Astrocyte of the spinal cord (primary cell): ENCODE measurements at regions not wholly inside any gene's neighbourhood (a gene's known extent, or its start where the extent isn't known, plus 50 kb on each side); places are given as distances from the start of the nearest gene placed in this dataset.

ENCODE experiments used
- DNase-seq: peaks from one replicate; pipeline ENCODE4 v3.0.0; 2011; ENCODE audit warnings: low read depth, low spot score
- H3K4me3 ChIP-seq: 2 replicates; pipeline ENCODE4 v1.5.1; 2011; ENCODE audit warnings: low read depth, mild to moderate bottlenecking, low read length, moderate library complexity
- CTCF ChIP-seq: IDR thresholded peaks from 2 replicates; pipeline ENCODE4 v1.5.1; 2012; ENCODE audit warnings: low read depth, mild to moderate bottlenecking, low read length, inconsistent platforms
- in situ Hi-C: cut with HindIII; loops from 2 replicates; pipeline ENCODE4 v1.10.0; 2017; ENCODE audit warnings: low sequenced_read_pairs

GRCh38 chr12:107955966-107956643 is 173.0 kb upstream of the WSCD2 start:
- TF ChIP-seq CTCF: no peak
- in situ Hi-C loops: no loop called here
- no peak overlapping the region for H3K4me3 ChIP-seq
- no peak for DNase-seq

GRCh38 chr12:107957459-107957858 is 171.6 kb upstream of the WSCD2 start:
- no peak for TF ChIP-seq CTCF
- in situ Hi-C loops: no loop called here
- no peak overlapping the region for H3K4me3 ChIP-seq
- DNase-seq: no peak

- no peak for TF ChIP-seq CTCF
- H3K4me3 ChIP-seq: no peak overlapping the region
- in situ Hi-C loops: no loop called here
- DNase-seq: no peak
Measured at GRCh38 chr12:107963635-107964034, 165.5 kb upstream of the WSCD2 start.

- H3K4me3 ChIP-seq: no peak overlapping the region
- no peak for DNase-seq
- TF ChIP-seq CTCF: no peak
- in situ Hi-C loops: no loop called here
Measured at GRCh38 chr12:107967170-107967569, 161.9 kb upstream of the WSCD2 start.

GRCh38 chr12:107973950-107974349 is 155.1 kb upstream of the WSCD2 start:
- in situ Hi-C loops: no loop called here
- TF ChIP-seq CTCF: no peak
- no peak for DNase-seq
- no peak overlapping the region for H3K4me3 ChIP-seq

GRCh38 chr12:107976331-107976730 is 152.8 kb upstream of the WSCD2 start:
- in situ Hi-C loops: no loop called here
- TF ChIP-seq CTCF: no peak
- no peak overlapping the region for H3K4me3 ChIP-seq
- DNase-seq: no peak
